DMS79 treated with DMSO at 0.1 percent for 48 hours (cell line): ENCODE measurements at regions not wholly inside any gene's neighbourhood (a gene's known extent, or its start where the extent isn't known, plus 50 kb on each side); places are given as distances from the start of the nearest gene placed in this dataset.

ENCODE experiments used
- DNase-seq: peaks from one replicate; lab custom pipeline; 2025; lab: John Stamatoyannopoulos, UW

- no peak for DNase-seq
Measured at GRCh38 chr15:66832664-66833063, 130.6 kb downstream of the SMAD6 start.

GRCh38 chr15:66833371-66833770 lies 131.3 kb downstream of the SMAD6 start:
- no peak for DNase-seq

GRCh38 chr15:66833803-66834202 lies 131.8 kb downstream of the SMAD6 start:
- DNase-seq: no peak

DNA sequence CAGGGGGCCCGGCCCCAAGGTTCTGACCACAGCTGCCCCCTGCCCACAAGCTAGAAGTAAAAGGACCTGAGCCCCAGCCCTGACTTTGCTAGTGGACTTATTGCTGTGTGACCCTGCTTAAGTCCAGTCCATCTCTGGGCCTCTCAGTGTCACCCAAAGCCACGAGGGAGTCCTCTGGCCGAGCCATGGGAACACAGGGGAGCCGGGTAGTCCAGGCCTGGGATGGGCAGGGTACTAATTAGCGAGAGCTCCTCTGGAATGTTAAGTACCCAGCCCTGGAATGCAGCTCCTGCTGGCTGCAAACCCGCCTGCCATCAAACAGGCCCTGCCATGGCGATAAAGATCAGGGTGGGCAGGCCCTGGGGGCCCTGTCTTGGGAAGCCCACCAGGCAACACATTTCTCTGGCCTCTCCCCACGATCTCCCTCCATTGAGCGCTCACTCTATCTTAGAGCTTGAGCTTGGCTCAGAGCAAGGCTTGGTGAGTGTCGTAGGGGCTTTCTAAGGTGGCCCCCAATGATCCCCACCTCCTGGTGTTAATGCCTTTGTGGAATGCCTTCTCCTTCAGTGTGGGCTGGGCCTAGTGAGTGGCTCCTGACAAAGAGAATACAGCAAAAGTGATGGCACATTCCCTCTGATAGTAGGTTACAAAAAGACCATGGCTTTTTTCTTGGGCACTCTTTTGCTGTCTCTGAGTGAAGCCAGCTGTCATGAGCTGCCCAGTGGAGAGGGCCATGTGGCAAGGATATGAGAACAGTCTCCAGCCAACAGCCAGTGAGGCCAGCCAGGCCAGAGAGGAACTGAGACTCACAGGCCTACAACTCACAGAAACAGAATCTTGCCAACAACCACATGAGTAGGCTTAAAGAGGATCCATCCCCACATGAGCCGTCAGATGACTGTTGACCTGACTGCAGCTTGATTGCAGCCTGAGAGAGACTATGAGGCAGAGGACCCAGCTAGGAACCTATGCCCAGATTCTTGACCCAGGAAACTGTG lies 133.1 kb downstream of the SMAD6 start:
- DNase-seq: no peak

DNA sequence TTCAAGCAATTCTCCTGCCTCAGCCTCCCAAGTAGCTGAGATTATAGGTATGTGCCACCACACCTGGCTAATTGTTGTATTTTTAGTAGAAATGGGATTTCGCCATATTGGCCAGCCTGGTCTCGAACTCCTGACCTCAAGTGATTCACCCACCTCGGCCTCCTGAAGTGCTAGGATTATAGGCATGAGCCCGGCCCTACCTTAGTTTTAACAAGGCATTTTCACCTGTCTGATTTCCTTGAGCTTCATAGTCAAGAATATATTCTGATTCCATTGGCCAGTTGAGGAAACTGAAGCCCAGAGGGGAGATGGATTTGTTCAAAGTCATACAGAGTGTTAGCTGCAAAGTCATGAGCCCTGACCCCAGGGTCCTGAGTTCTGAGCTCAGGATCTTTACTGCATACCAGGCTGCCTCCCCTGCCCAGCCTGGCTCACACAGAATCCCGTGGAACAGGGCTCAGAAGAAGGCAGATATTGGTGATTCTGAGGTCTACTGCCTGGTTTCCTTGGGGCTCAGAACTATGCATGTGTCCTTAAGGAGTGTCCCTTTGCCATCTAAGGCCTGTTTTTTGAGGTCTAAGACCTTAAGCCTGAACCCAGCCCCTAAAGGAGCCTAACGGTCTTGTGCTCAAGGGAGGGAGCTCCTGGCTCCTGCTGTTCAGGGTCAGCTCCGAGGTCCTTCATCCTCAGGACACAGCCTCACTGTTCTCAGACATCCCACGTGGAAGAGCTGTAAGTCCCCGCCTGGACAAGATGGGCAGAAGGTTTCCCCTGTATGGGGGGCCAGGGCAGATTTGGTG lies 134.4 kb downstream of the SMAD6 start:
- no peak for DNase-seq

DNA sequence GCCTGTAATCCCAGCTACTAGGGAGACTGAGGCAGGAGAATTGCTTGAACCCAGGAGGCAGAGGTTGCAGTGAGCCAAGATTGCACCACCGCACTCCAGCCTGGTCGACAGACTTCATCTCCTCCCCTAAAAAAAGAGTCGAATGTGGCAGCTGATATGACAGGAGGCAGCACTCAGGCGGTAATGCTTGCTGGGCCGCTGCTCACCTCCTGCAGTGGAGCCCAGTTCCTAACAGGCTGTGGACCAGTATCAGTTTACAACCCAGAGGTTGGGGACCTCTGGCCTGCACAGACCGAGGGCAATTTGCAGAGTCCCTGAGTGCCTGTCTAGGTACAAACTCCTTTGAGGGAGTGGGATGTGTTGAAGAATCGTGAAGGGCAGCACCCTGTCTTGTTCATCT lies 136.2 kb downstream of the SMAD6 start:
- DNase-seq: no peak

- DNase-seq: no peak
Measured at GRCh38 chr15:66838671-66839239, 136.7 kb downstream of the SMAD6 start.

- no peak for DNase-seq
Measured at GRCh38 chr15:66839506-66840112, 137.6 kb downstream of the SMAD6 start.

- no peak for DNase-seq
Measured at GRCh38 chr15:66840615-66841390, 138.8 kb downstream of the SMAD6 start.

GRCh38 chr15:66841953-66842681 lies 140.1 kb downstream of the SMAD6 start:
- no peak for DNase-seq

- no peak for DNase-seq
Measured at GRCh38 chr15:66842710-66843441, 140.8 kb downstream of the SMAD6 start.

GRCh38 chr15:66843581-66843980 lies 141.5 kb downstream of the SMAD6 start:
- no peak for DNase-seq

- no peak for DNase-seq
Measured at GRCh38 chr15:66844041-66844746, 142.2 kb downstream of the SMAD6 start.

DNA sequence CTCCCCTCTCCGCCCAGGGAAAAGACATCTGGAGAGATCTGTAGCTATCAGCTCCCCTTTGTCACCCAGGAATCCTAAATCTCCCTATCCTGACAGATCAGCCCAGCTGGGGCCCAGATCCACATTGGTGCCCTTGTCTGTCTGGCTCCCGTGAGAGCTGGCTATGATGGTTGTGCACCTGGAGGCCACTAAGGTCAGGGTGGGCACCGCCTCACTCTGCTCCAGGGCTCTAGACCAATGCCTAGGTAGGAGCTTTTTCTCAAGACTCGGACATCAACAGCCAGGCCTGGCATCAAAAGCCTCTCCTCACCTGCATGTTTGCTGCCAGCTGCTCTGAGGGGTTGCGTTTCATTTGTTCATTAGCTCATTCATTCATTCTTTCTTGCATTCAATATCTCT lies 142.7 kb downstream of the SMAD6 start:
- no peak for DNase-seq

DNA sequence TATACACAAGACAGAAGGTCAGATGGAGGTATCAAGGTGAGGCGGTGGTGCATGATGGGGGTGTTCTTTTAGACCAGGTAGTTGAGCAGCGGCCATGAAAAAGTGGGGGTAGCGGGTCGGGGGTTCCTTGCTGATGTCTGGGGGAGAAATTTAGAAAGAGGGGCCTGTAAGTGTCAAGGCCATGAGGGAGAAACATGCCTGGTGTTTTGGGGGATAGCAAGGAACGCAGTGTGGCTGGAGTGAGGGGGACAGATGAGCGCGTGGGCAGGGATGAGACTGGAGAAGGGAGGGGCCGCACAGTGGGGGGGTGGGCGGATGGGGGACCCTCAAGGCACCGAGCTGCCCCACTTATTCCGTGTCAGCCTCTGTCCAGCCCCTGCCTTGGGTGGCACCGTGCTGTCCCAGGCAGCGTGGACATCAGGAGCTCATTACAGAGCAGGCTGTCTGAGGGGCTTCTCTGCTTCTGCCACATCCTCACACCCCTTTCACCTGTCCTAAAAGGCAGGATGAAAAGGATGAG lies 143.3 kb downstream of the SMAD6 start:
- no peak for DNase-seq

DNA sequence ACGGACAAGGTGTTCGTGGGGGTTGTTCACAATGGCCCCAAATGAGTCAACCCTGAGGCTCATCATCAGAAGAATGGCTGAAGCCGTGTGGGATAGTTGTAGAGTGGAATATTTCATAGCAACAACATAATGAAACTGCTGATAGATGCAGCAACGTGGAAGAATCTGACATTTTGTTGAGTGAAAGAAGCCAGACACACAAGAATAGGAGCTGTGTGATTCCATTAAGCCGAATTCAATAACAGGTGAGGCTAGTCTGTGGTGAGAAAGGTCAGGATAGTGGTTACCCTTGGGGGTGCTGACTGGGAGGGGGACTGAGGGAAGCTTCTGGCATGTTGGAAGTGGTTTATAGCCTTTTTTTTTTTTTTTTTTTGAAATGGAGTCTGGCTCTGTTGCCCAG lies 144.0 kb downstream of the SMAD6 start:
- DNase-seq: no peak

- no peak for DNase-seq
Measured at GRCh38 chr15:66846811-66847210, 144.8 kb downstream of the SMAD6 start.

- no peak for DNase-seq
Measured at GRCh38 chr15:66847565-66847991, 145.5 kb downstream of the SMAD6 start.

GRCh38 chr15:66848116-66848515 lies 146.1 kb downstream of the SMAD6 start:
- no peak for DNase-seq
